Keratinocyte (primary cell): ENCODE measurements at regions not wholly inside any gene's neighbourhood (a gene's known extent, or its start where the extent isn't known, plus 50 kb on each side); places are given as distances from the start of the nearest gene placed in this dataset.

Experiments
- DNase-seq: peaks from one replicate; pipeline ENCODE4 v3.0.0-alpha.2; 2011; ENCODE audit warnings: low read depth, missing footprints, low spot score
- FAIRE-seq: peaks from 2 replicates; lab custom pipeline; 2011; peaks lifted over from hg19 to GRCh38; lab: Jason Lieb, UNC
- H2AFZ ChIP-seq: 2 replicates; pipeline ENCODE4 v1.6.0; 2012; ENCODE audit warnings: low read length, control low read depth, inconsistent platforms; ENCODE audit not compliant: control insufficient read depth
- H3K27ac ChIP-seq: 2 replicates; pipeline ENCODE4 v1.5.1; 2011; ENCODE audit warnings: low read length; ENCODE audit not compliant: control insufficient read depth, insufficient read depth
- H3K27me3 ChIP-seq: 3 replicates; pipeline ENCODE4 v1.6.0; 2011; ENCODE audit warnings: low read length; ENCODE audit not compliant: control insufficient read depth, insufficient read depth; ENCODE audit errors: extremely low read depth
- H3K36me3 ChIP-seq, 2 experiments: 2 replicates in 1 of 2; 3 replicates in 1 of 2; pipeline ENCODE4 v1.5.1; 2011; ENCODE audit warnings: low read length in 2 of 2, mild to moderate bottlenecking in 1 of 2; ENCODE audit not compliant: control insufficient read depth in 2 of 2, insufficient read depth in 2 of 2; ENCODE audit errors: extremely low read depth in 1 of 2
- H3K4me1 ChIP-seq: 3 replicates; pipeline ENCODE4 v1.5.1; 2011; ENCODE audit warnings: low read length; ENCODE audit not compliant: control insufficient read depth, insufficient read depth; ENCODE audit errors: extremely low read depth
- H3K4me2 ChIP-seq: 3 replicates; pipeline ENCODE4 v1.6.0; 2011; ENCODE audit warnings: low read depth, low read length; ENCODE audit not compliant: control insufficient read depth, insufficient read depth; ENCODE audit errors: extremely low read depth
- H3K4me3 ChIP-seq, 3 experiments: fragments of 200-600 bp in 1 of 3; sonication (generic) in 1 of 3; 2 replicates in 2 of 3; 3 replicates in 1 of 3; pipeline ENCODE4 v1.5.1; 2011 to 2016; ENCODE audit warnings: low read length in 3 of 3, mild to moderate bottlenecking in 3 of 3, control low read depth in 2 of 3, inconsistent platforms in 1 of 3, low read depth in 1 of 3, mixed read lengths in 1 of 3, mixed run types in 1 of 3, moderate library complexity in 1 of 3; ENCODE audit not compliant: control insufficient read depth in 2 of 3, insufficient read depth in 2 of 3; ENCODE audit errors: extremely low read depth in 1 of 3
- H3K79me2 ChIP-seq: 2 replicates; pipeline ENCODE4 v1.6.0; 2012; ENCODE audit warnings: low read length; ENCODE audit not compliant: control insufficient read depth, insufficient read depth
- H3K9ac ChIP-seq: 3 replicates; pipeline ENCODE4 v1.6.0; 2011; ENCODE audit warnings: low read length; ENCODE audit not compliant: control insufficient read depth, insufficient read depth; ENCODE audit errors: extremely low read depth
- H3K9me1 ChIP-seq: 3 replicates; pipeline ENCODE4 v1.6.0; 2011; ENCODE audit warnings: low read length; ENCODE audit not compliant: control insufficient read depth, insufficient read depth; ENCODE audit errors: extremely low read depth
- H3K9me3 ChIP-seq: 2 replicates; pipeline ENCODE4 v1.5.1; 2012; ENCODE audit warnings: low read depth, low read length; ENCODE audit not compliant: control insufficient read depth
- H4K20me1 ChIP-seq: 3 replicates; pipeline ENCODE4 v1.6.0; 2011; ENCODE audit warnings: low read length; ENCODE audit not compliant: control insufficient read depth, insufficient read depth; ENCODE audit errors: extremely low read depth
- CTCF ChIP-seq, 3 experiments: IDR thresholded peaks in 1 of 3; conservative IDR thresholded peaks in 1 of 3; optimal IDR thresholded peaks in 1 of 3; 2 replicates in 2 of 3; 3 replicates in 1 of 3; pipeline versions ENCODE3 to v1.5.1; 2011; ENCODE audit warnings: low read length in 3 of 3, mild to moderate bottlenecking in 3 of 3, moderate library complexity in 2 of 3, control low read depth in 1 of 3, inconsistent platforms in 1 of 3; ENCODE audit not compliant: insufficient read depth in 2 of 3; ENCODE audit errors: extremely low read depth in 1 of 3
- EZH2 ChIP-seq: IDR thresholded peaks from one replicate; pipeline ENCODE4 v1.6.1; 2012; ENCODE audit warnings: inconsistent platforms, mild to moderate bottlenecking, low read length, moderate library complexity
- dilution Hi-C: fragments of 300-500 bp; cut with MboI; formaldehyde crosslinking; loops from one replicate; pipeline ENCODE4 v1.7.0; 2020; ENCODE audit warnings: low sequenced_read_pairs; ENCODE audit not compliant: extremely low pct_ligation_motif_present

GRCh38 chr22:35195226-35195625 lies 62.1 kb upstream of the HMGXB4 start:
- no peak for FAIRE-seq

GRCh38 chr22:35195821-35196220 lies 61.5 kb upstream of the HMGXB4 start:
- Histone ChIP-seq H3K79me2 (no peaks in the 10 kb centered on the region), H3K9ac (no peak overlapping the region), H3K36me3 (no peaks in the 10 kb centered on the region), H3K27ac (no peak overlapping the region), H3K27me3 (peaks cover 9% of the 10 kb centered on the region), H3K9me1 (no peaks in the 10 kb centered on the region), H3K4me3 (no peak overlapping the region), H3K4me2 (no peak overlapping the region), H3K9me3 (no peaks in the 10 kb centered on the region), H4K20me1 (no peaks in the 10 kb centered on the region), H3K4me1 (peaks cover 9% of the 10 kb centered on the region), H2AFZ (no peak overlapping the region)
- FAIRE-seq (no peak), DNase-seq (no peak)
- dilution Hi-C loops = no loop called here
- TF ChIP-seq EZH2 (no peak), CTCF (optimal IDR thresholded peaks at IDR 0.05 in 1 of 3, IDR thresholded peaks at IDR 0.05 in 1 of 3, conservative IDR thresholded peaks at IDR 0.05 in 1 of 3; ENCODE audit: extremely low read depth in 1 of 3, insufficient read depth in 2 of 3, low read length in 3 of 3) (no peak)

More at GRCh38 chr22:35195226-35195625, 62.1 kb upstream of the HMGXB4 start:
- Histone ChIP-seq H3K36me3 (no peaks in the 10 kb centered on the region), H3K4me2 (no peak overlapping the region), H3K79me2 (no peaks in the 10 kb centered on the region), H3K27ac (no peak overlapping the region), H3K27me3 (peaks cover 9% of the 10 kb centered on the region), H3K9me3 (no peaks in the 10 kb centered on the region), H2AFZ (no peak overlapping the region), H4K20me1 (no peaks in the 10 kb centered on the region), H3K9ac (no peak overlapping the region), H3K4me1 (peaks cover 9% of the 10 kb centered on the region), H3K4me3 (no peak overlapping the region), H3K9me1 (no peaks in the 10 kb centered on the region)
- TF ChIP-seq CTCF (optimal IDR thresholded peaks at IDR 0.05 in 1 of 3, IDR thresholded peaks at IDR 0.05 in 1 of 3, conservative IDR thresholded peaks at IDR 0.05 in 1 of 3; ENCODE audit: extremely low read depth in 1 of 3, insufficient read depth in 2 of 3, low read length in 3 of 3) = no peak
- TF ChIP-seq EZH2 = no peak
- DNase-seq = no peak
- dilution Hi-C loops = no loop called here
